Stomach (tissue), 4 donors: ENCODE measurements at regions not wholly inside any gene's neighbourhood (a gene's known extent, or its start where the extent isn't known, plus 50 kb on each side); places are given as distances from the start of the nearest gene placed in this dataset.

Source experiments
- POLR2A ChIP-seq, 4 donors: fragments of 450-650 bp; IDR thresholded peaks; one replicate each; pipeline ENCODE4 v1.6.1; 2016; ENCODE audit warnings: antibody characterized with exemption in 4 of 4, control low read depth in 2 of 4, mild to moderate bottlenecking in 1 of 4, moderate library complexity in 1 of 4
- TF ChIP-seq, protein P1 (sequence below), 7 experiments: fragments of 450-650 bp in 4 of 7; fragments of 200-600 bp in 3 of 7; sonication (generic) in 3 of 7; IDR thresholded peaks; one replicate each; pipeline ENCODE4 v1.5.1; 2016 to 2019; ENCODE audit warnings: antibody characterized with exemption in 7 of 7, control low read depth in 2 of 7, mild to moderate bottlenecking in 1 of 7

DNA sequence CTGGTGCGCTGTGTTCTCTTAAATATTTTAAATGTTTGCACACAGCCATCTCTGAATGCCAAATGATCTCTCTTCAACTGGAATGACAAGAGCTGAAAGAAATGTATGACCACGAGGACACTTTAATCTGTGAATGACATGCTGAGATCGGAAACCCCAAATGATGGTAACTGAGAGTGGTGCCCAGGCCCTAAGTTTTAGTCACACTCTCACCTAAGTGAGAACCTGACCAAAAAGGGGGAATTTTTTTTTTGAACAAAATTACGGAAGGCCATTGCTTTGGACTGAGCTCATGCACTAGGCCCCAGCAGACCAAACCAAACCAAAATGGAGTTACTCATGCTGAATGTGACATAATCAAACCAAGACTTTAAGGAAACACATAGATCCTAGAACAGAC lies 167.1 kb upstream of the TUT7 start:
- TF ChIP-seq POLR2A (IDR thresholded peaks at IDR 0.05), result no peak
- TF ChIP-seq, protein P1, sequence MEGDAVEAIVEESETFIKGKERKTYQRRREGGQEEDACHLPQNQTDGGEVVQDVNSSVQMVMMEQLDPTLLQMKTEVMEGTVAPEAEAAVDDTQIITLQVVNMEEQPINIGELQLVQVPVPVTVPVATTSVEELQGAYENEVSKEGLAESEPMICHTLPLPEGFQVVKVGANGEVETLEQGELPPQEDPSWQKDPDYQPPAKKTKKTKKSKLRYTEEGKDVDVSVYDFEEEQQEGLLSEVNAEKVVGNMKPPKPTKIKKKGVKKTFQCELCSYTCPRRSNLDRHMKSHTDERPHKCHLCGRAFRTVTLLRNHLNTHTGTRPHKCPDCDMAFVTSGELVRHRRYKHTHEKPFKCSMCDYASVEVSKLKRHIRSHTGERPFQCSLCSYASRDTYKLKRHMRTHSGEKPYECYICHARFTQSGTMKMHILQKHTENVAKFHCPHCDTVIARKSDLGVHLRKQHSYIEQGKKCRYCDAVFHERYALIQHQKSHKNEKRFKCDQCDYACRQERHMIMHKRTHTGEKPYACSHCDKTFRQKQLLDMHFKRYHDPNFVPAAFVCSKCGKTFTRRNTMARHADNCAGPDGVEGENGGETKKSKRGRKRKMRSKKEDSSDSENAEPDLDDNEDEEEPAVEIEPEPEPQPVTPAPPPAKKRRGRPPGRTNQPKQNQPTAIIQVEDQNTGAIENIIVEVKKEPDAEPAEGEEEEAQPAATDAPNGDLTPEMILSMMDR (IDR thresholded peaks at IDR 0.05), result no peak
